MM.1S (cell line): ENCODE measurements at regions not wholly inside any gene's neighbourhood (a gene's known extent, or its start where the extent isn't known, plus 50 kb on each side); places are given as distances from the start of the nearest gene placed in this dataset.

Experiments
- DNase-seq: peaks from one replicate; pipeline ENCODE4 v3.0.0-alpha.2; 2015
- H2AFZ ChIP-seq: fragments of 300-600 bp; sonication (generic); 2 replicates; pipeline ENCODE4 v1.6.0; 2016; ENCODE audit warnings: antibody characterized with exemption, low read length
- H3F3A ChIP-seq: fragments of 300-600 bp; sonication (generic); 2 replicates; pipeline ENCODE4 v1.6.1; 2016; ENCODE audit warnings: mild to moderate bottlenecking, antibody characterized with exemption, low read length, moderate library complexity, mixed read lengths; ENCODE audit not compliant: insufficient read depth
- H3K27ac ChIP-seq: fragments of 300-600 bp; sonication (generic); 2 replicates; pipeline ENCODE4 v1.5.1; 2016; ENCODE audit warnings: mild to moderate bottlenecking, low read length
- H3K27me3 ChIP-seq: fragments of 300-600 bp; sonication (generic); replicated peaks from 2 replicates; pipeline ENCODE4 v1.6.0; 2016; ENCODE audit warnings: low read length; ENCODE audit not compliant: insufficient read depth
- H3K36me3 ChIP-seq: fragments of 300-600 bp; sonication (generic); replicated peaks from 2 replicates; pipeline ENCODE4 v1.6.1; 2016; ENCODE audit warnings: mild to moderate bottlenecking, low read length, mixed read lengths; ENCODE audit not compliant: insufficient read depth
- H3K4me1 ChIP-seq: fragments of 300-600 bp; sonication (generic); 2 replicates; pipeline ENCODE4 v1.6.1; 2016; ENCODE audit warnings: low read length, mixed read lengths
- H3K4me2 ChIP-seq: fragments of 300-600 bp; sonication (generic); 2 replicates; pipeline ENCODE4 v1.6.0; 2016; ENCODE audit warnings: low read depth, low read length
- H3K4me3 ChIP-seq: fragments of 300-600 bp; sonication (generic); 2 replicates; pipeline ENCODE4 v1.5.1; 2016; ENCODE audit warnings: low read length, mixed read lengths
- H3K79me2 ChIP-seq: fragments of 300-600 bp; sonication (generic); 2 replicates; pipeline ENCODE4 v1.6.1; 2016; ENCODE audit warnings: mixed run types, low read length, mixed read lengths
- H3K9ac ChIP-seq: fragments of 300-600 bp; sonication (generic); 2 replicates; pipeline ENCODE4 v1.6.1; 2016; ENCODE audit warnings: low read length, mixed read lengths
- H3K9me2 ChIP-seq: fragments of 300-600 bp; sonication (generic); replicated peaks from 2 replicates; pipeline ENCODE4 v1.6.1; 2016; ENCODE audit warnings: mild to moderate bottlenecking, low read length, mixed read lengths; ENCODE audit not compliant: insufficient read depth
- H3K9me3 ChIP-seq: fragments of 300-600 bp; sonication (generic); replicated peaks from 2 replicates; pipeline ENCODE4 v1.6.1; 2016; ENCODE audit warnings: mild to moderate bottlenecking, low read length, mixed read lengths; ENCODE audit not compliant: insufficient read depth
- H4K20me1 ChIP-seq: fragments of 300-600 bp; sonication (generic); 2 replicates; pipeline ENCODE4 v1.6.1; 2016; ENCODE audit warnings: mild to moderate bottlenecking, low read length, moderate library complexity, mixed read lengths; ENCODE audit not compliant: insufficient read depth
- EZH2 ChIP-seq: fragments of 300-600 bp; sonication (generic); optimal IDR thresholded peaks from 2 replicates; pipeline ENCODE3; 2017; ENCODE audit warnings: low read depth, mild to moderate bottlenecking, antibody characterized with exemption, low read length, mixed read lengths
- EZH2phosphoT487 ChIP-seq: fragments of 300-600 bp; sonication (generic); IDR thresholded peaks from 2 replicates; pipeline ENCODE4 v1.6.1; 2018; ENCODE audit warnings: antibody characterized with exemption, low read length
- TF ChIP-seq, protein P1 (sequence below): fragments of 300-600 bp; sonication (generic); IDR thresholded peaks from 2 replicates; pipeline ENCODE4 v1.5.1; 2016; ENCODE audit warnings: antibody characterized with exemption, low read length, mixed read lengths

GRCh38 chr2:120899771-120900170 lies 164.1 kb downstream of the GLI2 start:
- H3K9me3 ChIP-seq: no peaks in the 10 kb centered on the region
- no peaks in the 10 kb centered on the region for H3F3A ChIP-seq
- no peaks in the 10 kb centered on the region for H4K20me1 ChIP-seq
- no peaks in the 10 kb centered on the region for H3K4me1 ChIP-seq
- H2AFZ ChIP-seq: no peak overlapping the region
- H3K36me3 ChIP-seq: no peaks in the 10 kb centered on the region
- no peaks in the 10 kb centered on the region for H3K79me2 ChIP-seq
- H3K4me3 ChIP-seq: no peak overlapping the region
- H3K9ac ChIP-seq: no peak overlapping the region
- no peak overlapping the region for H3K27ac ChIP-seq
- H3K4me2 ChIP-seq: no peak overlapping the region
- no peak for DNase-seq
- H3K9me2 ChIP-seq: no peaks in the 10 kb centered on the region
- H3K27me3 ChIP-seq: no peaks in the 10 kb centered on the region
- TF ChIP-seq, protein P1, sequence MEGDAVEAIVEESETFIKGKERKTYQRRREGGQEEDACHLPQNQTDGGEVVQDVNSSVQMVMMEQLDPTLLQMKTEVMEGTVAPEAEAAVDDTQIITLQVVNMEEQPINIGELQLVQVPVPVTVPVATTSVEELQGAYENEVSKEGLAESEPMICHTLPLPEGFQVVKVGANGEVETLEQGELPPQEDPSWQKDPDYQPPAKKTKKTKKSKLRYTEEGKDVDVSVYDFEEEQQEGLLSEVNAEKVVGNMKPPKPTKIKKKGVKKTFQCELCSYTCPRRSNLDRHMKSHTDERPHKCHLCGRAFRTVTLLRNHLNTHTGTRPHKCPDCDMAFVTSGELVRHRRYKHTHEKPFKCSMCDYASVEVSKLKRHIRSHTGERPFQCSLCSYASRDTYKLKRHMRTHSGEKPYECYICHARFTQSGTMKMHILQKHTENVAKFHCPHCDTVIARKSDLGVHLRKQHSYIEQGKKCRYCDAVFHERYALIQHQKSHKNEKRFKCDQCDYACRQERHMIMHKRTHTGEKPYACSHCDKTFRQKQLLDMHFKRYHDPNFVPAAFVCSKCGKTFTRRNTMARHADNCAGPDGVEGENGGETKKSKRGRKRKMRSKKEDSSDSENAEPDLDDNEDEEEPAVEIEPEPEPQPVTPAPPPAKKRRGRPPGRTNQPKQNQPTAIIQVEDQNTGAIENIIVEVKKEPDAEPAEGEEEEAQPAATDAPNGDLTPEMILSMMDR: no peak
- TF ChIP-seq EZH2 (no peak), EZH2phosphoT487 (no peak)

DNA sequence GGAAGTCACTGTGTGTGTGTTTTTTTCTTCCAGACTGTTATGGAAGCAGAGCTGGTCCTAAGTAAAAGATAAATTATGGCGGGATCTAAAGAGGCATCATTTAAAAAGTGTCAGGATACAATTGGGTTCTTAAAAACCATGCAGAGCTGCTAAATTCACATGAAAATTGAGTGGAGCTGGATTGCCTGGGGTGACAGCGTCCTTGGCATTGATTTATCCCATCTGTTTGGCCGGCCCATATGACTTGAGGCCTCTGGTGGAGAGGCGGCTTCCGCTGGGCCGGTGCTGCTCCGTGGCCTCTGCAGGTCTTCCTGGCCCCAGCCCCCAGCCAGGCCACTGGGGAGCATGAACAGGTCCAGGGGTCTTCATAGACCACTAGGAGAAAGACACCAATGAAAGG lies 165.5 kb downstream of the GLI2 start:
- no peaks in the 10 kb centered on the region for H3K27me3 ChIP-seq
- H3F3A ChIP-seq: no peaks in the 10 kb centered on the region
- H3K4me3 ChIP-seq: no peak overlapping the region
- TF ChIP-seq EZH2phosphoT487: no peak
- TF ChIP-seq, protein P1: no peak
- TF ChIP-seq EZH2: no peak
- DNase-seq: no peak
- H3K79me2 ChIP-seq: no peaks in the 10 kb centered on the region
- no peaks in the 10 kb centered on the region for H3K4me1 ChIP-seq
- no peaks in the 10 kb centered on the region for H3K9me3 ChIP-seq
- H3K27ac ChIP-seq: no peak overlapping the region
- H2AFZ ChIP-seq: no peak overlapping the region
- no peaks in the 10 kb centered on the region for H3K36me3 ChIP-seq
- H3K4me2 ChIP-seq: no peak overlapping the region
- H3K9ac ChIP-seq: no peak overlapping the region
- H3K9me2 ChIP-seq: no peaks in the 10 kb centered on the region
- no peaks in the 10 kb centered on the region for H4K20me1 ChIP-seq

DNA sequence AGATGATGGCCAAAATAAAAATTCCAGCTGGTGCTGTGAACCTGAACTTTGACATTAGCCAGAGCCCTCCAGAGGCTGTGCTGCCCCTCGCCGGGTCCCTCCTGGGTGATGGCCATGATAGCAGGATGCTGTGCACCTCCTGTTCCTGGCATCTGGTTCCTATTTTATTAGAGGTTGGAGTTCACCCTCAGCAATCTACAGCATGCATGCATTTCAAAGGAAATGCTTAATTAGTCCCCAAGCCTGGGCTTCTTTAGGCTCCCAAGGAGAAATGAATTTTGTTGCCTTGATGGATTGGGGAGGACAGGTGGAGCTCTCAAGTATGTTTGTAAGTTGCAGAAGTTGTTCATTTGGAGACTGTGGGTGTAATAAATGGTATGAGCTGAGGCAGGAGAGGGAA lies 166.9 kb downstream of the GLI2 start:
- Histone ChIP-seq H3K9me3 (no peaks in the 10 kb centered on the region), H2AFZ (no peak overlapping the region), H3K9ac (no peak overlapping the region), H3K4me2 (no peak overlapping the region), H3K9me2 (no peaks in the 10 kb centered on the region), H3F3A (no peaks in the 10 kb centered on the region), H3K36me3 (no peaks in the 10 kb centered on the region), H4K20me1 (no peaks in the 10 kb centered on the region), H3K4me1 (no peaks in the 10 kb centered on the region), H3K27ac (no peak overlapping the region), H3K27me3 (no peaks in the 10 kb centered on the region), H3K79me2 (no peaks in the 10 kb centered on the region), H3K4me3 (no peak overlapping the region)
- TF ChIP-seq, protein P1: no peak
- TF ChIP-seq EZH2 (no peak), EZH2phosphoT487 (no peak)
- no peak for DNase-seq
